NCI-H2107 (cell line): ENCODE measurements at regions not wholly inside any gene's neighbourhood (a gene's known extent, or its start where the extent isn't known, plus 50 kb on each side); places are given as distances from the start of the nearest gene placed in this dataset.
"Not testable (repeated sequence)": the region's sequence is repeated elsewhere in the genome, so short reads cannot be mapped to it uniquely, and the experiment has no call there.

ENCODE experiments used
- DNase-seq: peaks from one replicate; lab custom pipeline; 2025; lab: John Stamatoyannopoulos, UW

GRCh38 chr3:185306286-185306685 lies 52.4 kb upstream of the EHHADH start:
- DNase-seq = not testable (repeated sequence)

- no peak for DNase-seq
Measured at GRCh38 chr3:185306847-185307246, 53.0 kb upstream of the EHHADH start.

- DNase-seq = peak; percentile 21
Measured at GRCh38 chr3:185308126-185308754, 54.4 kb upstream of the EHHADH start.

- DNase-seq = no peak
Measured at GRCh38 chr3:185309302-185309701, 53.6 kb upstream of the MAP3K13 start.

GRCh38 chr3:185309795-185310194 lies 53.1 kb upstream of the MAP3K13 start:
- no peak for DNase-seq

- DNase-seq = no peak
Measured at GRCh38 chr3:185311991-185312390, 50.9 kb upstream of the MAP3K13 start.
